Karpas-422 (cell line): ENCODE measurements at regions not wholly inside any gene's neighbourhood (a gene's known extent, or its start where the extent isn't known, plus 50 kb on each side); places are given as distances from the start of the nearest gene placed in this dataset.
A peak's percentile ranks its signal among the peaks of the same experiment; 100 is the strongest.

Experiments used
- DNase-seq: peaks from one replicate; pipeline ENCODE4 v3.0.0-alpha.2; 2015
- H2AFZ ChIP-seq: fragments of 200-600 bp; sonication (generic); 2 replicates; pipeline ENCODE4 v1.6.1; 2014; ENCODE audit warnings: antibody characterized with exemption, low read length, mixed read lengths
- H3K27ac ChIP-seq: fragments of 200-600 bp; sonication (generic); 2 replicates; pipeline ENCODE4 v1.5.1; 2014; ENCODE audit warnings: mild to moderate bottlenecking, low read length, moderate library complexity
- H3K27me3 ChIP-seq: fragments of 200-600 bp; sonication (generic); 2 replicates; pipeline ENCODE4 v1.6.1; 2014; ENCODE audit warnings: low read length, mixed read lengths
- H3K36me3 ChIP-seq: fragments of 200-600 bp; sonication (generic); 2 replicates; pipeline ENCODE4 v1.6.1; 2014; ENCODE audit warnings: low read length, mixed read lengths; ENCODE audit not compliant: insufficient read depth
- H3K4me1 ChIP-seq: fragments of 200-600 bp; sonication (generic); 2 replicates; pipeline ENCODE4 v1.6.1; 2014; ENCODE audit warnings: mild to moderate bottlenecking, low read length, mixed read lengths
- H3K4me2 ChIP-seq: fragments of 200-600 bp; sonication (generic); 2 replicates; pipeline ENCODE4 v1.6.1; 2014; ENCODE audit warnings: low read length, low read depth, mild to moderate bottlenecking; ENCODE audit not compliant: poor library complexity, severe bottlenecking
- H3K4me3 ChIP-seq: fragments of 200-600 bp; sonication (generic); 2 replicates; pipeline ENCODE4 v1.5.1; 2014; ENCODE audit warnings: mild to moderate bottlenecking, antibody characterized with exemption, low read length, mixed read lengths
- H3K79me2 ChIP-seq: fragments of 200-600 bp; sonication (generic); 2 replicates; pipeline ENCODE4 v1.6.1; 2014; ENCODE audit warnings: mild to moderate bottlenecking, low read length, mixed read lengths
- H3K9ac ChIP-seq: fragments of 200-600 bp; sonication (generic); 2 replicates; pipeline ENCODE4 v1.6.0; 2014; ENCODE audit warnings: low read length
- H3K9me2 ChIP-seq: fragments of 200-600 bp; sonication (generic), shearing (Covaris generic); replicated peaks from 2 replicates; pipeline ENCODE4 v1.6.0; 2014; ENCODE audit warnings: mild to moderate bottlenecking, low read length, moderate library complexity; ENCODE audit not compliant: insufficient read depth
- H3K9me3 ChIP-seq: fragments of 300-700, 200-600 bp; sonication (generic); 2 replicates; pipeline ENCODE4 v1.6.1; 2014; ENCODE audit warnings: low read length, mixed read lengths
- H4K20me1 ChIP-seq: fragments of 200-600 bp; sonication (generic); 2 replicates; pipeline ENCODE4 v1.6.1; 2014; ENCODE audit warnings: mild to moderate bottlenecking, antibody characterized with exemption, low read length, low read depth; ENCODE audit not compliant: insufficient read depth

GRCh38 chr6:78502386-78502887, 364.9 kb upstream of the IRAK1BP1 start:
- Histone ChIP-seq H3K27ac (no peak overlapping the region), H3K9me3 (no peaks in the 10 kb centered on the region), H3K36me3 (no peaks in the 10 kb centered on the region), H3K4me2 (no peak overlapping the region), H3K9ac (no peak overlapping the region), H3K4me3 (no peak overlapping the region), H3K4me1 (no peaks in the 10 kb centered on the region), H4K20me1 (no peaks in the 10 kb centered on the region), H2AFZ (no peak overlapping the region), H3K9me2 (no peaks in the 10 kb centered on the region), H3K27me3 (no peaks in the 10 kb centered on the region), H3K79me2 (no peaks in the 10 kb centered on the region)
- no peak for DNase-seq

GRCh38 chr6:78505178-78505577, 362.2 kb upstream of the IRAK1BP1 start:
- no peak overlapping the region; the same call in 1 of the 2 replicates for H3K4me3 ChIP-seq
- H3K36me3 ChIP-seq: no peaks in the 10 kb centered on the region
- no peak overlapping the region for H3K4me2 ChIP-seq
- H3K4me1 ChIP-seq: no peaks in the 10 kb centered on the region
- H3K27me3 ChIP-seq: no peaks in the 10 kb centered on the region
- no peaks in the 10 kb centered on the region for H3K9me2 ChIP-seq
- H3K27ac ChIP-seq: no peak overlapping the region
- H3K9ac ChIP-seq: no peak overlapping the region
- no peak for DNase-seq
- H2AFZ ChIP-seq: no peak overlapping the region
- no peaks in the 10 kb centered on the region for H3K9me3 ChIP-seq
- no peaks in the 10 kb centered on the region for H3K79me2 ChIP-seq
- H4K20me1 ChIP-seq: no peaks in the 10 kb centered on the region

GRCh38 chr6:78511009-78511408, 356.3 kb upstream of the IRAK1BP1 start:
- no peak overlapping the region for H3K4me2 ChIP-seq

GRCh38 chr6:78513856-78514255, 353.5 kb upstream of the IRAK1BP1 start:
- Histone ChIP-seq H4K20me1 (no peaks in the 10 kb centered on the region), H3K27me3 (no peaks in the 10 kb centered on the region), H3K9ac (no peak overlapping the region), H3K36me3 (no peaks in the 10 kb centered on the region), H3K4me1 (no peaks in the 10 kb centered on the region), H2AFZ (no peak overlapping the region), H3K9me2 (no peaks in the 10 kb centered on the region), H3K79me2 (no peaks in the 10 kb centered on the region), H3K27ac (no peak overlapping the region), H3K4me2 (no peak overlapping the region), H3K4me3 (no peak overlapping the region), H3K9me3 (no peaks in the 10 kb centered on the region)
- DNase-seq: peak; percentile 67

More at GRCh38 chr6:78511009-78511408, 356.3 kb upstream of the IRAK1BP1 start:
- Histone ChIP-seq H3K27me3 (no peaks in the 10 kb centered on the region), H2AFZ (no peak overlapping the region), H3K4me1 (no peaks in the 10 kb centered on the region), H3K79me2 (no peaks in the 10 kb centered on the region), H3K4me3 (no peak overlapping the region), H3K9me3 (no peaks in the 10 kb centered on the region), H3K9ac (no peak overlapping the region), H3K27ac (no peak overlapping the region), H3K36me3 (no peaks in the 10 kb centered on the region), H3K9me2 (no peaks in the 10 kb centered on the region), H4K20me1 (no peaks in the 10 kb centered on the region)
- DNase-seq: no peak

GRCh38 chr6:78515271-78515670, 352.1 kb upstream of the IRAK1BP1 start:
- DNase-seq: no peak
- no peak overlapping the region for H3K27ac ChIP-seq
- no peak overlapping the region for H3K9ac ChIP-seq
- H3K4me1 ChIP-seq: no peaks in the 10 kb centered on the region
- no peaks in the 10 kb centered on the region for H3K36me3 ChIP-seq
- no peaks in the 10 kb centered on the region for H4K20me1 ChIP-seq
- H3K4me3 ChIP-seq: no peak overlapping the region
- H3K79me2 ChIP-seq: no peaks in the 10 kb centered on the region
- no peak overlapping the region for H3K4me2 ChIP-seq
- H3K9me2 ChIP-seq: no peaks in the 10 kb centered on the region
- no peaks in the 10 kb centered on the region for H3K9me3 ChIP-seq
- no peaks in the 10 kb centered on the region for H3K27me3 ChIP-seq
- no peak overlapping the region for H2AFZ ChIP-seq

- Histone ChIP-seq H3K36me3 (no peaks in the 10 kb centered on the region), H3K4me1 (no peaks in the 10 kb centered on the region), H3K79me2 (no peaks in the 10 kb centered on the region), H3K9ac (no peak overlapping the region), H4K20me1 (no peaks in the 10 kb centered on the region), H2AFZ (no peak overlapping the region), H3K4me2 (no peak overlapping the region), H3K27ac (no peak overlapping the region), H3K9me2 (no peaks in the 10 kb centered on the region), H3K9me3 (no peaks in the 10 kb centered on the region), H3K4me3 (no peak overlapping the region), H3K27me3 (no peaks in the 10 kb centered on the region)
- no peak for DNase-seq
These were observed 350.0 kb upstream of the IRAK1BP1 start for GRCh38 chr6:78517399-78517798.

GRCh38 chr6:78523622-78524021, 343.7 kb upstream of the IRAK1BP1 start:
- no peaks in the 10 kb centered on the region for H3K4me1 ChIP-seq
- H3K9me2 ChIP-seq: no peaks in the 10 kb centered on the region
- no peak overlapping the region for H3K4me2 ChIP-seq
- no peak overlapping the region for H3K4me3 ChIP-seq
- DNase-seq: no peak
- no peak overlapping the region for H3K27ac ChIP-seq
- H4K20me1 ChIP-seq: no peaks in the 10 kb centered on the region
- no peaks in the 10 kb centered on the region for H3K9me3 ChIP-seq
- H3K27me3 ChIP-seq: no peaks in the 10 kb centered on the region
- H3K9ac ChIP-seq: no peak overlapping the region
- H2AFZ ChIP-seq: no peak overlapping the region
- H3K36me3 ChIP-seq: no peaks in the 10 kb centered on the region
- no peaks in the 10 kb centered on the region for H3K79me2 ChIP-seq

GRCh38 chr6:78525976-78526375, 341.4 kb upstream of the IRAK1BP1 start:
- H3K4me1 ChIP-seq: no peaks in the 10 kb centered on the region
- no peaks in the 10 kb centered on the region for H3K79me2 ChIP-seq
- H3K9ac ChIP-seq: no peak overlapping the region
- no peaks in the 10 kb centered on the region for H4K20me1 ChIP-seq
- no peak overlapping the region for H3K4me2 ChIP-seq
- no peaks in the 10 kb centered on the region for H3K9me3 ChIP-seq
- H3K27me3 ChIP-seq: no peaks in the 10 kb centered on the region
- no peak overlapping the region for H3K4me3 ChIP-seq
- no peak overlapping the region for H2AFZ ChIP-seq
- DNase-seq: no peak
- H3K36me3 ChIP-seq: no peaks in the 10 kb centered on the region
- no peak overlapping the region for H3K27ac ChIP-seq
- no peaks in the 10 kb centered on the region for H3K9me2 ChIP-seq

GRCh38 chr6:78526432-78526831, 340.9 kb upstream of the IRAK1BP1 start:
- no peaks in the 10 kb centered on the region for H3K9me2 ChIP-seq
- no peak overlapping the region for H3K9ac ChIP-seq
- no peak overlapping the region for H3K27ac ChIP-seq
- no peaks in the 10 kb centered on the region for H3K27me3 ChIP-seq
- H3K4me1 ChIP-seq: no peaks in the 10 kb centered on the region
- H3K79me2 ChIP-seq: no peaks in the 10 kb centered on the region
- no peak overlapping the region for H2AFZ ChIP-seq
- no peak overlapping the region for H3K4me3 ChIP-seq
- no peaks in the 10 kb centered on the region for H4K20me1 ChIP-seq
- H3K36me3 ChIP-seq: no peaks in the 10 kb centered on the region
- DNase-seq: no peak
- no peak overlapping the region for H3K4me2 ChIP-seq
- H3K9me3 ChIP-seq: no peaks in the 10 kb centered on the region
